Mammary epithelial cell (primary cell): ENCODE measurements at regions not wholly inside any gene's neighbourhood (a gene's known extent, or its start where the extent isn't known, plus 50 kb on each side); places are given as distances from the start of the nearest gene placed in this dataset.
"Not testable (repeated sequence)": the region's sequence is repeated elsewhere in the genome, so short reads cannot be mapped to it uniquely, and the experiment has no call there.

Source experiments
- CTCF ChIP-seq, 2 donors: IDR thresholded peaks in 1 of 2; conservative IDR thresholded peaks in 1 of 2; 2 replicates each; pipeline ENCODE4 v1.5.1; 2011 to 2012; ENCODE audit warnings: inconsistent platforms in 2 of 2, low read length in 2 of 2, mild to moderate bottlenecking in 2 of 2, control low read depth in 1 of 2, low read depth in 1 of 2; ENCODE audit not compliant: insufficient read depth in 1 of 2; ENCODE audit errors: extremely low read depth in 1 of 2
- EZH2 ChIP-seq: IDR thresholded peaks from 2 replicates; pipeline ENCODE4 v1.6.1; 2012; ENCODE audit warnings: low read length, inconsistent platforms, borderline replicate concordance

GRCh38 chr2:128417264-128417663 lies 98.6 kb upstream of the HS6ST1 start:
- TF ChIP-seq CTCF (conservative IDR thresholded peaks at IDR 0.05 in 1 of 2, IDR thresholded peaks at IDR 0.05 in 1 of 2; ENCODE audit: extremely low read depth in 1 of 2, insufficient read depth in 1 of 2, low read depth in 1 of 2, low read length in 2 of 2); EZH2: not testable (repeated sequence)
